Aorta (tissue), 5 donors: ENCODE measurements at regions not wholly inside any gene's neighbourhood (a gene's known extent, or its start where the extent isn't known, plus 50 kb on each side); places are given as distances from the start of the nearest gene placed in this dataset.

ENCODE experiments used
- ATAC-seq: fragments of 200-7000 bp; cut with Tn5 transposase; one replicate; pipeline ENCODE4 v1.9.1; 2022; ENCODE audit warnings: moderate library complexity; ENCODE audit not compliant: low FRiP score
- DNase-seq, 2 donors: peaks; one replicate each; pipeline ENCODE4 v3.0.0-alpha.2; 2020
- H3K27ac ChIP-seq, 2 donors: one replicate each; pipeline ENCODE4 v1.5.1; 2013; ENCODE audit warnings: low read length in 2 of 2, mild to moderate bottlenecking in 2 of 2, moderate library complexity in 2 of 2, control low read depth in 1 of 2, inconsistent platforms in 1 of 2, low read depth in 1 of 2
- H3K27me3 ChIP-seq, 2 donors: one replicate each; pipeline ENCODE4 v1.6.1; 2013; ENCODE audit warnings: control low read depth in 1 of 2, low read length in 1 of 2, mild to moderate bottlenecking in 1 of 2, moderate library complexity in 1 of 2; ENCODE audit not compliant: insufficient read depth in 2 of 2, control insufficient read depth in 1 of 2
- H3K36me3 ChIP-seq, 2 donors: one replicate each; pipeline ENCODE4 v1.6.1; 2013; ENCODE audit warnings: control low read depth in 1 of 2, low read length in 1 of 2, mild to moderate bottlenecking in 1 of 2; ENCODE audit not compliant: insufficient read depth in 2 of 2, control insufficient read depth in 1 of 2
- H3K4me1 ChIP-seq, 2 donors: one replicate each; pipeline ENCODE4 v1.6.1; 2013; ENCODE audit warnings: low read length in 2 of 2, control low read depth in 1 of 2, mild to moderate bottlenecking in 1 of 2, moderate library complexity in 1 of 2; ENCODE audit not compliant: insufficient read depth in 2 of 2, control insufficient read depth in 1 of 2
- H3K4me3 ChIP-seq, 2 donors: one replicate each; pipeline ENCODE4 v1.5.1; 2013; ENCODE audit warnings: low read length in 2 of 2, control low read depth in 1 of 2, mild to moderate bottlenecking in 1 of 2
- H3K9me3 ChIP-seq: one replicate; pipeline ENCODE4 v1.6.1; 2013; ENCODE audit warnings: mild to moderate bottlenecking, low read length; ENCODE audit not compliant: control insufficient read depth
- WGBS, 2 donors: extraction: QIAGEN DNeasy Blood & Tissue Kit; methylation state at CpG; one replicate each; pipeline ENCODE4 v1.1.7; 2013; 5-methylcytosine and 5-hydroxymethylcytosine counted together
- intact Hi-C, 2 donors: fragments of 100-400 bp; cut with DNase I; formaldehyde crosslinking; loops; one replicate each; pipeline versions ENCODE4 v1.14.2 to v1.15.0; 2022
- donor health status: healthy with polysubstance abuse.
- donor health status: Bipolar disorder and iron deficiency.
- donor health status: DM: no; HTN: no; CAD: no.
- donor health status: DM: no; HTN: no; CAD: no.
- donor health status: DM: yes; HTN: yes; CAD: no.

DNA sequence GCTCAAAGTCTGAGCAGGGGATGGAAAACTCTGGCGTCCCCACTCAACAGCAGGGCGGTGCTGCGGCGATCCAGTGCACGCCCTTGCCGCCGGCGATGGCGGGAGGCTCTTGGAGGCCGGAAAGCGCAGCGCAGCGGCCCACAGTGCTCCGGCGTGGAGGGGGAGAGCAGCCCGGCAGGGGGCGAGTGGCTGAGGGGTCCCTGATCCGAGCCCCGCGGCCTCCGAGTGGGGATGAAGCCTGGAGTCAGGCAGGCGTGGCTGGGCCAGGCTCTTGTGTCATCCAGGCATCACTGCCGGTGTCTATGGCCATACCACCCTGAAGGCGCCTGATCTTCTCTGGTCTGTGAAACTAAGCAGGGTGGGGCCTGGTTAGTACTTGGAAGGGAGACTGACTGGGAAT is 183.1 kb downstream of the ALG10 start:
- ATAC-seq = no peak
- Histone ChIP-seq H3K9me3 (no peaks in the 10 kb centered on the region), H3K36me3 (no peaks in the 10 kb centered on the region), H3K27ac (no peak overlapping the region), H3K4me1 (no peaks in the 10 kb centered on the region), H3K27me3 (no peaks in the 10 kb centered on the region), H3K4me3 (no peak overlapping the region)
- intact Hi-C loops = no loop called here
- DNase-seq = no peak
- WGBS, 2 donors = 90 to 91% methylated on average over 24 of the region's 24 CpGs

DNA sequence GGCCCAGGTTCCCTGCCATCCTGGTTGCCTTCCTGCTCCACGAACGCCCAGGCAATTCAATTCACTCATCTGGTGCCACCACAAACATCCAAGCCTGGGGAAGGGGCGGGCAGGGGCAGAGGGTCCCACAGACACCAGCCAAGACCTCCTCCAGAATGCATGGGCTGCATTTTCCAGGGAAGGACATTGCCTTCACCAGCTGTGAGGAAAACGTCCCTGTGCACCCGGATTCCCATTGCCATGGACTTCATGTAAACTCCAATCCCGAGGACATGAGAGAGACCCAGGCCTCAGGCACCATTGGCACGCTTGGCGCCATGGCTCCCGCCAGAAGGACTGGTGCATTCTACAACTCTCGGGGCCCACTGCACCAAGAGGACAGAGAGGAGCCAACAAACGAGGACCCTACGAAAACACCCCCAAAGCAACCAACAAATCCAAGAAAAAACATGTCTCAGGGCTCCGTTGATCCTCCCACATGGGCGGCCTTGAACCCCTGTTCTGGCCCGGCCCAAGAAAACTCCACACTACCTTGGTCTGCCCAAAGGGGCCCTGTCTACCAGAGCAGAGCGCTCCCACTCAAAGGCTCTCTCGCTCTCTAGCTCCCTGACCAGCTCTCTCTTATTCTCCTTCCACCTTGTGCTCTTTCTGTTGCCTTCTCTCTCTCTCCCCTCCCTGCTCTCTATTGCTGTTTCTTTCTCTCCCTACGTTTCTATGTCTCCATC is 183.9 kb downstream of the ALG10 start:
- no peak overlapping the region for H3K4me3 ChIP-seq
- no peaks in the 10 kb centered on the region for H3K4me1 ChIP-seq
- H3K9me3 ChIP-seq = no peaks in the 10 kb centered on the region
- no peaks in the 10 kb centered on the region for H3K27me3 ChIP-seq
- H3K36me3 ChIP-seq = no peaks in the 10 kb centered on the region
- ATAC-seq = no peak
- WGBS, 2 donors = 67 to 74% methylated on average over 18 of the region's 18 CpGs
- no peak overlapping the region for H3K27ac ChIP-seq
- intact Hi-C loops = no loop called here
- DNase-seq = no peak

DNA sequence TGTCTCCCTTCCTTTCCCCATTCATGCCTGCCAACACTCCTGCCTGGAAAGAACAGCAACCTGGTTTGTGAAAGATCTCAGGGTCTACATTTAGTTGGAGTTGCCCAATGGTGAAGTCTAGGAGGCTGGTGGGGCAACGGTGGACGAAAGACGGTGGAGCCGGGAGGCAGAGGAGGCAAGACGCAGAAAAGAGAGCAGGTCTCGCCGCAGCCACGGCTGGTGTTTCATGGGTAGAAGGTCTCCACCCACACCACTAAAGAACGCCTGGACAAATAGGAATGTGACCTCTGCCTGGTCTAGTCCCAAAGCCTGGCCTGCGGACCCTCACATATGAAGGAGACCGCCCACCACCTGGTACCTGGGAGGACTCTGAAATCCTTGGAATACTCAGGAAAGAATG is 185.6 kb downstream of the ALG10 start:
- intact Hi-C loops = no loop called here
- Histone ChIP-seq H3K9me3 (no peaks in the 10 kb centered on the region), H3K36me3 (no peaks in the 10 kb centered on the region), H3K4me3 (no peak overlapping the region), H3K27me3 (no peaks in the 10 kb centered on the region), H3K4me1 (no peaks in the 10 kb centered on the region), H3K27ac (no peak overlapping the region)
- no peak for DNase-seq
- no peak for ATAC-seq
- WGBS, 2 donors = 90 to 91% methylated on average over 11 of the region's 11 CpGs

DNA sequence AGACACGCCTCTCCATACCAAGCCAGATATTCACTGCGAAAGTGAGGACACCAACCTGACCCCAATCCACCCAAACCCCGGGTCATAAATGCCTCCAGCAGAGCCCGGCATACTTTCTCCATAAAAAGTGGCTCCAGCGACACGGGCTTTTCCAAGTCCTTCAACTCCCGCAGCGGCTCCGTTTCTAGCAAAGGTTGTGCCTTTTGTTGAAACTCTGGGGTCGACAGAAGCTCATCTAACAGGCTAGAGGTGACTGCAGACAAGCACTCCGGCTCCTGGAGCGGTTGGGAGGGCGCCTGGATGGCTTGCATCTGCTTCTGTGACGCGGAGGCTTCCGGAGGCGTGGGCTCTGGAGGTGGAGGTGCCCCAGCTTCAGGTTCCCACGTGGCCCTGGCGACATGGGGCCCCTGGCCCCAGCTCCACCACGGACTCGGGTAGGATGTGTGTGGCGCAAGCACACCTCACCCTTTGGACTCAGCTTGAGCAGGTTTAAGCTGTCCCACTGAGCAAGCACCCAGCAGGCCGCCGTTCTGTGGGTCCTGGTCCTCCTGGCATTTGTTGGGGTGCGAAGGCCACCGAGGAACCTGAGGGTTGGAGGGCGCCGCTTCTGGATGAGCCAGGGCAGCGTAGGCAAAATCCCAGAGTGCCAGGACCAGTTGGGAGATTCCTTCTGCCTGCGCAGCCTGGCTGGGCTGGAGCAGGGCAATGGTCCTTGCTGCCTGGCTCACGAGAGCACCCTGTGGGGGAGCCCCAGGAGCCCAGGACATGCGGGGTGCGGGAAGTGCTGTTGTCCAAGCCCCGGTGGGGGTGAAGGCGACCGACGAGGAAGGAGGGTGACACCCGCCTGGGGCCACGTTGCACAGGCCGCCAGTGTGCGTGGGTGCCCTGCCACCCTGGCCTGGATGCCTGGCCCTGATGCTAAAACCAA is 186.3 kb downstream of the ALG10 start:
- no peaks in the 10 kb centered on the region for H3K36me3 ChIP-seq
- 80 to 82% methylated on average over 41 of the region's 41 CpGs for WGBS, 2 donors
- H3K27ac ChIP-seq = no peak overlapping the region
- no peaks in the 10 kb centered on the region for H3K27me3 ChIP-seq
- no peak for DNase-seq
- intact Hi-C loops = no loop called here
- no peak overlapping the region for H3K4me3 ChIP-seq
- no peaks in the 10 kb centered on the region for H3K4me1 ChIP-seq
- H3K9me3 ChIP-seq = no peaks in the 10 kb centered on the region
- ATAC-seq = no peak

DNA sequence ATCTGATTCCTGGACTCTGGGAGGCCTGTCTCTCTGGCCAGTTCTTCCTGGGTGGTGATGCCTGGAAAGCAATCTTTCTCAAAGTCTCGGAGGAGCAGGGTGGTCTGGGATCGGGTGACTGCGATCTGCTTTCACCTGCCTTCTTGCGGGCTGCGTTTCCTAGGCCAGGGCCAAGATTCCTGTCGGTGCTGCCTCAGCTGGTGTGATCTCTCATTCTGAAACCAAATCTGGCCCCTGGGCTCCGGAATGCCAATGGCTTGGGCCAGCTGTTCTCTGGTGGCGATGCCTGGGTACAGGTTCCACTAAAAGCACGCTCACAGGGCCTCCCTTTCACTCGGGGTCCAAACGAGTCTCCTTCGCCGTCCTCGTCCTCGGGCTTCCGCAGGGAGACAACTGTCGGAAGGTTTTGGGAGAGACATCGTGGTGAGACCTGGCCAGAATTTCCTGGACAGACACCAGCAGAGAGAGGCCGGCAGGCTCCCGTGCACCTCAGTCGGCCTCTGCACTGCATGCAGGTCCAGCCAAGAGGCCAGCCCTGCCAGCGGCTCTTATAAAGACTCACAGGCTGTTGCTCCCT is 187.1 kb downstream of the ALG10 start:
- DNase-seq (no peak), ATAC-seq (no peak)
- Histone ChIP-seq H3K27me3 (no peaks in the 10 kb centered on the region), H3K4me3 (no peak overlapping the region), H3K36me3 (no peaks in the 10 kb centered on the region), H3K4me1 (no peaks in the 10 kb centered on the region), H3K9me3 (no peaks in the 10 kb centered on the region), H3K27ac (no peak overlapping the region)
- WGBS, 2 donors = 78 to 83% methylated on average over 22 of the region's 22 CpGs
- intact Hi-C loops = no loop called here

DNA sequence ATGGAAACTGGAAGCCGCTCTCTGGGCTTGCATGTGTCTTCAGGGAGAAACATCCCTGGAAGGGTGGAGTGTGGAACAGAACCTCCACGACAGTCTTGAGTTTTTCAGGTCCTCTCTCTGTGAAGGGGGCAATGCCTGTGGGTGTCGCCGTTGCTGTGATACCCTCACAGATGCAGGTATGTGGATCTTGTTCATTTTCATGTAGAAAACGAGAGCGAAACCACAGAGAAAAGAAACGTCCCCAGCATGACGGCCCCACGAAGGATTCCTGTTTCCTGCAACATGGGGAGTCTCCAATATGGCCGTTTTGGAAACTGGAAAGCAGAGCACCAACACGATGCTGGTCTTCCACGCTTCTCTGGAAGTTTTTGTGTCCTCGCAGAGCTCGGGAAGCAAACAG is 187.9 kb downstream of the ALG10 start:
- DNase-seq (no peak), ATAC-seq (no peak)
- intact Hi-C loops = no loop called here
- Histone ChIP-seq H3K27ac (no peak overlapping the region), H3K36me3 (no peaks in the 10 kb centered on the region), H3K27me3 (no peaks in the 10 kb centered on the region), H3K9me3 (no peaks in the 10 kb centered on the region), H3K4me3 (no peak overlapping the region), H3K4me1 (no peaks in the 10 kb centered on the region)
- WGBS, 2 donors = 79 to 81% methylated on average over 14 of the region's 14 CpGs

DNA sequence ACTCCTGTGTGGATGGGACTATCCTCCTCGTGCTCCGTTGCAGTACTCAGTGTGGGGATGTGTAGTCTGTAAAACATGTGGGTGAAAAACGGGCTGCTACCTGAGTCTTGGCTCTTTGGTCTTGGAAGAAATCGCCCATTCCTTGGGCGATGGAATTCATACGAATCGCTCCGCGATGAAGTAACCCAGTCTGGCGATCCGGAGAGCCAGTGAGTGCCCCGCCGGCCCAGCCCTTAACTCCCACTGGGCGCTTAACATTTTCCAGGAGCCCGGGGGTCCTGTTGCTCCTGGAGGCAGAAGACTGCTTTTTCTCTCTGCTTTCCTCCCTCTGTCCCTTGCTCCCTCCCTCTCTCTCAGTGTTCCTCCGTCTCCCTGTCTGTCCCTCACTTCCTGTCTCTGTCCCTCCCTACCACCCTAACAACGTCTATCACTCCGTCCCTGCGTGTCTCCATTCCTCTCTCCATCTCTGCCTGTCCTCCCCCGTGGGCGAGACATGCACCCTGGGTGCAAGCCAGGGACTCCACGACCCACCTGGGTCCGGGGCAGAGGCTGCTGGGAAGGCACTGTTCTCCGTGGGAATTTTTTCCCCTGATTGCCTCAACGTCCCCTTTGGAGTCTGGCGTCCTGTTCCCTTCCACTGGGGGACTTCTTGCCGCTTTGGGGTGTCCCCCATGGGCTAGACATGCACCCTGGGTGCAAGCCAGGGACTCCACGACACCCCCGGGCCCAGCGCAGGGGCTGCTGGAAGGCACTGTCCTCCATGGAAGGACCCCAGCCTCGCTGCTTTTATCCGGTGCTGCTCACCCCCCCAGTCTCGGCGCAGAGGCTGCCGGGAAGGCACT is 188.6 kb downstream of the ALG10 start:
- no peak overlapping the region for H3K27ac ChIP-seq
- H3K4me3 ChIP-seq = no peak overlapping the region
- ATAC-seq = no peak
- intact Hi-C loops = no loop called here
- H3K27me3 ChIP-seq = no peaks in the 10 kb centered on the region
- no peaks in the 10 kb centered on the region for H3K36me3 ChIP-seq
- 86 to 87% methylated on average over 33 to 35 of the region's 35 CpGs for WGBS, 2 donors
- no peak for DNase-seq
- H3K9me3 ChIP-seq = no peaks in the 10 kb centered on the region
- H3K4me1 ChIP-seq = no peaks in the 10 kb centered on the region

DNA sequence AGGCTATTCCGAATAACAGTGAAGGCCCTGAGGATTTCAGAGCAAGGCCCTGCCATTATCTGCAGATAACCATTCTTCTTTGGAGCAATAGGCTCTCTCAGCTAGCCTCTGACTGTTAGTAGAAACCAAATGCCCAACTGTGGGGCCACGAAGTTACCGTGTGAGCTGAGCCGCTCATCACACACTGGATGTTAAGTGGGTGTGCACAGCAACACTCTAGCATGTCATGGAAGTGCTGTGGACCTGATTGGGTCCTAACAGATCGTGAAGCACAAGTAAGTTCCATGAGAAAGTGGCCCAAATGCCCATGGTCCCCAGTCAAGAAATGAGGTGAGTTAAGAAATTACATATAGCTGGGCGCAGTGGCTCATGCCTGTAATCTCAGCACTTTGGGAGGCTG is 190.4 kb downstream of the ALG10 start:
- Histone ChIP-seq H3K4me1 (no peaks in the 10 kb centered on the region), H3K27me3 (no peaks in the 10 kb centered on the region), H3K36me3 (no peaks in the 10 kb centered on the region), H3K27ac (no peak overlapping the region), H3K9me3 (no peaks in the 10 kb centered on the region), H3K4me3 (no peak overlapping the region)
- ATAC-seq (no peak), DNase-seq (no peak)
- intact Hi-C loops = no loop called here
- 82 to 86% methylated on average over 6 of the region's 6 CpGs for WGBS, 2 donors
